ENCODE measurements at regions not wholly inside any gene's neighbourhood (a gene's known extent, or its start where the extent isn't known, plus 50 kb on each side); places are given as distances from the start of the nearest gene placed in this dataset.
A peak's percentile ranks its signal among the peaks of the same experiment; 100 is the strongest.

DNA sequence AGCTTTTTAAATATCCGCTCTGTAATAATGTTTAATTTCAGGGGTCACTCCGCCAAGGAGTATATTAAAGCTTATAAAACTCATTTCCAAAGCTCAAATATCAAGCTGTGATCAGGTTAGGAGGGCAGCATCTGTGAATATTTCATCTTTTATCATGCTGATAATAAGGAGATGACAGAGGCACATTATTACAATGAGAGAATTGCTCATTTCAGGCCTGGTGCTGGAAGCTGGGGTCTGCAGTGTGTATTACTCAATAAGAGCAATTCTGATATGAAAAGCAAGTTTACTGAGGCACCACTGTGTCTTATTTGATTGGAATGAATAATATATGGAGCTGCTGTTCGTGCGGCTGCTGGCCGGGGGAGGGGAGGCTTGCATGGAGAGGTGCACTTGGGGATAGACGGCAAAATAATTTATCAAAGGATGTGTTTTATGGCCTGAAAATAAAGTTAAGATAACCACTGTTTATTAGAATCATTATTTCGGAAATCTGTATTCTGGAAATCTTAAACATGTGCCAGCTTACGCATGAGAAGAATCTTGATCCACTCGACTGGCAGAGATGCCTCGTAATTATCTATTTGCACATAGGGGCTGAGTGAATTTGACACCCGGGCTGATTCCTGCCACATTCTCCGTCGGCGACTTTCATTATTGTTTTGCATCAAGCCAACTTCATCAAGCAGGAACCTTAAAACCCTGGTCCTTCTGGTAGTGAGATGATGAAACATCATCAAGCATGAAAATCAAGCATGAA, 173.2 kb downstream of the RRAGC start:
- H3K4me3 ChIP-seq = no peak overlapping the region
- no peaks in the 10 kb centered on the region for H3K27me3 ChIP-seq
- no peak overlapping the region for H3K27ac ChIP-seq
- no peak for DNase-seq
- H3K9me3 ChIP-seq (replicated peaks) = no peaks in the 10 kb centered on the region
- no peaks in the 10 kb centered on the region for H3K36me3 ChIP-seq
- no peaks in the 10 kb centered on the region for H3K4me1 ChIP-seq

DNA sequence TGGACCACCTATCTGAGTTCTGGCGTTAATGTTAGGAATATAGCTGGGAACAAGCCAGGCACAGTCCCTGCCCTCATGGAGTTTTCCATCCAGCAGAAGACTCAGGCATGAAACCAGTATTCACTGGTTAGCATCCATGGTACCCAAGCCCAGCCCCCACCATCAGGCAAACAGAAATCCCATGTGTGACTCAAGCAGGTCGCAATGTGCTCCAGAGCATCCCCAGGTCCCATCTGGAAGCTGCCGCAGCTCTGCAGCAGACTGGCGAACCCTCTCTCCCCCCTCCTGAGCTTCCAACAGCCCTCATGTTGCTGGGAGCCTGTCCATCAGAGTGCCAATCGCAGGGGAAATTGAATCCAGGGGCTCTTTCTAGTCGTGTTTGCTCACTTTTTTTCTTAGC, 174.2 kb downstream of the RRAGC start:
- no peak for DNase-seq

DNA sequence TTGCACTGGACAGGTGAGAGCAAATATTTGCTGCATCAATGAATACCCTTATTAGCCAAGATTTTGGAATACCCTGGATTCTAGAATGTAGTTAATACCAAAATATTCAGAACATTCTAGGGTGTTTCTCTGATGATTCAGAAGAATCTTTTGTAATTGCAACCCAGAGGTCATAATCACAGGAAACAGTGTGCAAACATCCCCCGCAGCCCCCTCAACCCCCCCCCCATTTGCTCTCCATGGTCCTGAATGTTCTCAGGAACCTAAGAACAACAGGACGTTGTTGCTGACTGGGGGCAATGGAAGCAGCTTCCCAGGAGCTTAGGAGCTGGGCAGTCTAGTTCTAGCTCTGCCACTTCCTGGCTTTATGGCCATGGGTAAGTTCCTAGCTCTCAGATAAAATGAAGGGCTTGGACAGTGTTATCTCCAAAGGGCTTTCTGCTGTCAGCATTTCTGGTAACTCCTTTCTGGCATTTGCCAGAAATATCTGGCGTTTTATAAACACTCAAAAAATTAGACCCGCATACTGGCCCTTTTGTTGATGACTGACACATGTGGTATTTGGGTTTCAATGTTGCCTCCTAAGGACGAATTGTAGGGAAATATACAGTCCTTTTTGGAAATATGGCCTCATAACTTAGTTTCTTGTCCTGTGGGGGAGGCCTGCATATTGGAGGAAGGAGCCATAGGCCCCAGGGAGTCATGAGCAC, 178.6 kb downstream of the RRAGC start:
- peaks cover 4% of the 10 kb centered on the region; the same call in 1 of the 2 replicates for H3K4me1 ChIP-seq
- no peak overlapping the region for H3K4me3 ChIP-seq
- H3K36me3 ChIP-seq = no peaks in the 10 kb centered on the region
- H3K27me3 ChIP-seq = no peaks in the 10 kb centered on the region
- peak; percentile 60 to 70 for DNase-seq
- no peaks in the 10 kb centered on the region for H3K9me3 ChIP-seq (replicated peaks)
- H3K27ac ChIP-seq = no peak overlapping the region

More for the DNA sequence above, 174.2 kb downstream of the RRAGC start:
- H3K4me1 ChIP-seq = no peaks in the 10 kb centered on the region
- H3K9me3 ChIP-seq (replicated peaks) = no peaks in the 10 kb centered on the region
- H3K4me3 ChIP-seq = no peak overlapping the region
- no peak overlapping the region for H3K27ac ChIP-seq
- no peaks in the 10 kb centered on the region for H3K27me3 ChIP-seq
- no peaks in the 10 kb centered on the region for H3K36me3 ChIP-seq

DNA sequence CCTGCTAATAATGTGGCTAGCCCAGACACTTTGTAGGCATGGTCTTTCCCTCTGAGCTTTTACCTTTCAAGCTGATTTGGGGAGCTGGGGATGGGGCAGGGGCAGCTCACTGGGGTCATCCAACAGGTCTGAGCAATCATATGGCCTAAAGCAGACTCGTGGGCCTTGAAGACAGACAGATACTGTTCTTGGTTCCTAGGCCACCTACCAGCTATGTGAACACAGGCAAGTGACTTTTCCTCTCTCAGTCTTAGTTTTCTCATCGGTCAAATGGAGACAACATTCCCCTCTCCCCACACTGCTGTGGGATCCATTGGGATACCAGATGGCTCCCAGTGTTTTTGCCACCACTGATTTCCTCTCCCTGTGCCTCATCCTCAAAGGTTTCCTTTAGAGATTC, 181.8 kb downstream of the RRAGC start:
- Histone ChIP-seq H3K4me1 (peaks cover 4% of the 10 kb centered on the region; the same call in 1 of the 2 replicates), H3K36me3 (no peaks in the 10 kb centered on the region), H3K4me3 (no peak overlapping the region), H3K9me3 (replicated peaks) (no peaks in the 10 kb centered on the region), H3K27me3 (no peaks in the 10 kb centered on the region; the same call in 1 of the 2 replicates), H3K27ac (no peak overlapping the region)
- no peak for DNase-seq

DNA sequence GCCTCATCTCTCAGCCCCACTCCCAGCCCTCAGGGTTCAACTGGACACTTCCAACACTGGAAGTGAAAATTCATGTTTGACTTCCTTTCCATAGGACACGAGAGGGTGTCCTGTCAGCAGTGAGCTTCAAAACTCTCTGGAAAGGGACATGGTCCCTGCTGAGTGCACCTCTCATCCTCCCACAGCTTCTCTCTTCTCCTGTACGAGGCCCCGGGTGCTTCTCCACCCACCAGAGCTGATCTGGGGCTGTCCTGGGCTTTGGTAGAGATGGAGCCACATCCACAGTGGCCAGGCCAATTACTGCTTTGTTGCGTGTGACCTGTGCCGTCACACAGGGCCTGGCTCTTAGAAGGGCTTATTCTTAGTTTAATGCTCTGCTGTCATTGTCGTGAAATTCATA, 182.3 kb downstream of the RRAGC start:
- no peak overlapping the region for H3K27ac ChIP-seq
- no peaks in the 10 kb centered on the region for H3K9me3 ChIP-seq (replicated peaks)
- DNase-seq = no peak
- no peaks in the 10 kb centered on the region; the same call in 1 of the 2 replicates for H3K27me3 ChIP-seq
- H3K4me1 ChIP-seq = peaks cover 4% of the 10 kb centered on the region; the same call in 1 of the 2 replicates
- no peak overlapping the region for H3K4me3 ChIP-seq
- H3K36me3 ChIP-seq = no peaks in the 10 kb centered on the region

DNA sequence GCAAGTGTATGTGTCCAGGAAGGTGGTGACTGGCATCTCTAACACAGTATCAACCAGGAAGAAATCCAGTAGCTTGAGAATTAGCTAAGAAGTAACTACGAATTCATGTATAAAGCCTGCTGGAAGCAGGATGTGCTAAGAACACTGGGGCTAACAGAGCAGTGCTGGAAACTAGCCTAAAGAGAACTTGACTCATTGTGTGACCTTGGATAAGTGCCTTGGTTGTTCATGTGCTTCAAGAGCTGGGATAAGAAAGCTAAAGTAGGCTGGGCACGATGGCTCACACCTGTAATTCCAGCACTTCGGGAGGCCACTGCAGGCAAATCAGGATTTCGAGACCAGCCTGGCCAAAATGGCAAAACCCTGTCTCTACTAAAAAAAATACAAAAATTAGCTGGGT, 186.9 kb downstream of the RRAGC start:
- H3K4me3 ChIP-seq = no peak overlapping the region
- no peaks in the 10 kb centered on the region for H3K9me3 ChIP-seq (replicated peaks)
- H3K27ac ChIP-seq = no peak overlapping the region
- no peaks in the 10 kb centered on the region for H3K36me3 ChIP-seq
- peaks cover 7% of the 10 kb centered on the region for H3K27me3 ChIP-seq
- no peaks in the 10 kb centered on the region for H3K4me1 ChIP-seq
- DNase-seq = no peak

DNA sequence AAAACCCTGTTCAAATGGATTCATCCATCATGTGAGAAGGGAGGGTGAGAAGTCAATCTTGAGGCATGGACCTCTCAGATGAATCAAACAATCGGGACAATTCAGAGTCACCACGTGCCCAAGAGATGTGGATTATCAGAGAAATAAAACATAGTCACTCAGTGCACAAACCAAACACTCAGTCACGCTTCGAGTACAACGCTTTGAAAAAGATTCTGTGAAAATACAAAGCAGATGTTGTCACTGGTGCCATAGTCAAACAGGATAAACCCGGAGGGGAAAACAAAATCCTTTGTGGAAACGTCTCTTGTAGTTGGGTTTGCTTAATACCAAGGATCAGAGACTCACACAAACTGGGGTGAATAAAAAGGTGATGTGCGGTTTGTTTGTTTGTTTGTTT, 188.4 kb downstream of the RRAGC start:
- peaks cover 7% of the 10 kb centered on the region for H3K27me3 ChIP-seq
- H3K4me1 ChIP-seq = no peaks in the 10 kb centered on the region
- no peaks in the 10 kb centered on the region for H3K36me3 ChIP-seq
- H3K27ac ChIP-seq = no peak overlapping the region
- DNase-seq = no peak
- H3K4me3 ChIP-seq = no peak overlapping the region
- no peaks in the 10 kb centered on the region for H3K9me3 ChIP-seq (replicated peaks)

DNA sequence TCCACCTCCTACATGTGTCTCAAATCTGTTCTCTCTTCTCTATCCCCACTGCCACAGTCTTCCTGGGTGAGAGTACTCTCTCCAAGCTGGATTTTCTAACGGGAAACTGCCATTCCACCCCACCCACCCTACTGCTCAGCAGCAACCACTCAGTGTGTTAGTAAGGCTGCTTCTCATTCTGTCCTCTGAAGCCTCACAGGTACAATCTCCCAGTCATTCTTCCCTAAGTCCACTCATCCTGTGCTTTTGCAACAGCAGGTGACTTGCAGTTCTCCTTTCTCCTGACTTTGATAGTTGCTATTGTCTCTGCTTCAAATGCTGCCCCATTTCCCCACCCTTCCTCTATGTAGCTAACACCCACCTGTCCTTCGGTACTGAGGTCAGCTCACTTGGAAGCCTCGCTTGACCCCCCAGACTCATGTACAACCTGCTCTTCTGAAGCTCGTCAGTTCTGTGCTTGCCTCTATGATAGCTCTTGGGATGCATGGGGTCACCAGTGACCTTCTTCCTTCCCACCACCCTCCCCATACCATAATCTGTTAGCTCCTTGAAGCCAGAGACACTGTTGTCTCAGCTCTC, 188.9 kb downstream of the RRAGC start:
- no peak overlapping the region for H3K27ac ChIP-seq
- no peaks in the 10 kb centered on the region for H3K9me3 ChIP-seq (replicated peaks)
- peaks cover 7% of the 10 kb centered on the region for H3K27me3 ChIP-seq
- DNase-seq = no peak
- H3K4me3 ChIP-seq = no peak overlapping the region
- no peaks in the 10 kb centered on the region for H3K36me3 ChIP-seq
- H3K4me1 ChIP-seq = no peaks in the 10 kb centered on the region

DNA sequence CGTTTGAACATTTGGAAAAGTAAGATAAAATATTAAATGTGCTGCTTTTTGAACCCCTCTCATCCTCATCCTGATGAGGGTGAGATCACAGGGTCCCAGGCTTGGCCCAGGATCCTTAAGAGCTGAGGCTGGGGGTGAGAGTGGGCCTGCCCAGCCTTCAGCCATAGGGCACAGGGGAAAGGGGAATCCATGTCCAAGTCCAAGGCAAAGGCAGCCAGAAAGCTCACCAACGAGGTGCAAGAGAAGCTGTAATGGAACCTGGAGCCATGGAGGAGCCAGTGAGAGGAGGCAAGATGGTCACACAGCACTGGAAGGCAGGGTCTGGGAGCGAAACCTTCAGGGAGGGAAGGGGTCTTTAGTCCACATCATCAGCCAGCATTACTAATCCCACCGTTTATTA, 191.9 kb downstream of the RRAGC start:
- Histone ChIP-seq H3K4me3 (no peak overlapping the region), H3K27ac (no peak overlapping the region), H3K9me3 (replicated peaks) (no peaks in the 10 kb centered on the region), H3K27me3 (peaks cover 7% of the 10 kb centered on the region; the same call in 1 of the 2 replicates), H3K4me1 (no peaks in the 10 kb centered on the region), H3K36me3 (no peaks in the 10 kb centered on the region)
- peak in 1 of 2 experiments; percentile 24 for DNase-seq

DNA sequence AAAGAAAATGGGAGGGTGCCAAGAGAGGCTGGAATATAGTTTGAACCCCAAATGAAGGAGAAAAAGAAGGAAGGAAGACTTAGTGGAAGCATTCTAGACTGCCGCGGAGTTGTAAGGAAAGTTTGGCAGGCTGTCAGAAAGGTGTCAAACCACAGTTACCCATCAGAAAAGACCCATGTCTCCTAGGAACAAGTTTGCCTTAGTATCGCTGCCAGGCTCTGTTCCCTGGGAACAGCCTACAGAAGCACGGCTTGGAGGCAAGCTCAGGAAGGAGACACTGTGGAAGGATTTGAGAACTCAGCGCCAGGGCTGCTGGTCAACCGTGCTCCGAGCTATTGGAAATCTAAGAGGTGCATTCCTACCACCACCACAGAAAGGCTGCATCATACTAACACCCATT, 197.4 kb downstream of the RRAGC start:
- H3K9me3 ChIP-seq (replicated peaks) = peaks cover 4% of the 10 kb centered on the region; the same call in 1 of the 2 replicates
- DNase-seq = no peak
- H3K27ac ChIP-seq = no peak overlapping the region
- no peaks in the 10 kb centered on the region for H3K4me1 ChIP-seq
- H3K36me3 ChIP-seq = no peaks in the 10 kb centered on the region
- H3K4me3 ChIP-seq = no peak overlapping the region
- no peaks in the 10 kb centered on the region for H3K27me3 ChIP-seq

DNA sequence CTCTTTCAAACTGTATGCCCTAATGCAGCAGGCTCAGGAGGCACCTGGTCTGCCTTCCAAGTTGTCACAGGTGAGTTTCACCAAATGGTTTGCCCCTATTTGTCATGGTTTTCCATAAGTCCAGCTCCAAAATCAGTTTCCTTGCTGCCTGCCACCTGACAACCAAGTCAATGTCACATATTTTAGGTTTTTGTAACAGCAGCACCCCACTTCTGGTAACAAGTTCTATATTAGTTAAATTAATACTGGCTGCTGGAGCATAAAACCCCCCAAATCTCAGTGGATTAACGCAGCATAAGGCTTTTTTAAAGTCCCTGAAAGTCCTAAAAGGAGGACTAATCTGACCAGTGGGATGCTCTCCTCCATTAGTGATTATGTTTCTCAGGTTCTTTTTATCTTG, 200.7 kb downstream of the RRAGC start:
- no peak overlapping the region for H3K27ac ChIP-seq
- H3K36me3 ChIP-seq = no peaks in the 10 kb centered on the region
- H3K9me3 ChIP-seq (replicated peaks) = peaks cover 4% of the 10 kb centered on the region; the same call in 1 of the 2 replicates
- no peaks in the 10 kb centered on the region for H3K4me1 ChIP-seq
- H3K27me3 ChIP-seq = peaks cover 11% of the 10 kb centered on the region; the same call in 1 of the 2 replicates
- no peak for DNase-seq
- no peak overlapping the region for H3K4me3 ChIP-seq

DNA sequence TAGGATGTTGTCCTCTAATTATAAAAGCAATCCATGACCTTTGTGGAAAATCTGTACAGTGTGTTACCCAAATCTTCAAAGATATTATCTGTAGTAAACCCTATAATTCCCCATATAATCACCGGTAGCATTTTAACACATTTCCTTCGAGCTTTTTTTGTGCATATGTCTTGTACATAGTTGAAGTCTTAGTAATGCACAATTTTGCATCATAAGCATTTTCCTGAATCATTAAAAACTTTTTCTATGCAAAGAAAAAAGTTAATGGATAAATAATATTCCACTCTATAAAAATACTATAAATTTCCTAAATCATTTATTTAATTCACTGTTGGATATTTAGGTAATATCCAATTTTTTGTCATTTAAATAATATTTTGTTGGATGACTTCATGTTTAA, 201.7 kb downstream of the RRAGC start:
- no peak overlapping the region for H3K4me3 ChIP-seq
- DNase-seq = no peak
- H3K27ac ChIP-seq = no peak overlapping the region
- no peaks in the 10 kb centered on the region for H3K4me1 ChIP-seq
- peaks cover 11% of the 10 kb centered on the region; the same call in 1 of the 2 replicates for H3K27me3 ChIP-seq
- no peaks in the 10 kb centered on the region for H3K36me3 ChIP-seq
- H3K9me3 ChIP-seq (replicated peaks) = peaks cover 4% of the 10 kb centered on the region; the same call in 1 of the 2 replicates

DNA sequence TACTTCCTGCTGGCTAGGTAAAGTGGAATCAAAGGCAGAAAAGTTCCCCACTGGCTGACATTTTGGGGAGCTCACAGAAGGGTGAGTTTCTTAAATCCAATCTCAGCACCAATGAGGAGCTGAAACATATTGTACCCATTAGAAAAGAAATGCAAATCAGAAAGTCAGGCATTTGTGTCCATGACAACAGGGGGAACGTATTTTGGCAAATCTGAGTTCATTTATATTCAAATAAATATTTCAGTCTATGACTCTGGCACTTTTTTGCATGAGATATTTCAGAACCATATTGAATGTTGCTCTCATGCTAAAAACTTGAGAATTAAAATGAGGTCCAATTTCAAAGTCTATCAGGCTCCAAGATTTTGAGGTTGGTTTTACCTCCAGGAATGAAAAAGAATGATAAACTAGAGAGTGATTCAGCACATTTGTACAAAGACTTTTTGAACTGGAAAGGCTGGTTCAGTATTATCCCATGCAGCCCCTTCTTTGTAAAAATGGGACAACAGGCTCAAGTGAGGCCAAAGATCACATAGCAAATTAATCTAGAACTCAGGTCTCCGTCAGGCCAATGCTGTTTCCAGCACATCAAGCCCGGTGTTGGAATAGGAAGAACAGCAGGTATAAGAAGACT, 202.2 kb downstream of the RRAGC start:
- H3K4me1 ChIP-seq = no peaks in the 10 kb centered on the region
- H3K27me3 ChIP-seq = peaks cover 11% of the 10 kb centered on the region; the same call in 1 of the 2 replicates
- H3K36me3 ChIP-seq = no peaks in the 10 kb centered on the region
- no peak overlapping the region for H3K27ac ChIP-seq
- H3K9me3 ChIP-seq (replicated peaks) = peaks cover 4% of the 10 kb centered on the region; the same call in 1 of the 2 replicates
- no peak for DNase-seq
- H3K4me3 ChIP-seq = no peak overlapping the region

DNA sequence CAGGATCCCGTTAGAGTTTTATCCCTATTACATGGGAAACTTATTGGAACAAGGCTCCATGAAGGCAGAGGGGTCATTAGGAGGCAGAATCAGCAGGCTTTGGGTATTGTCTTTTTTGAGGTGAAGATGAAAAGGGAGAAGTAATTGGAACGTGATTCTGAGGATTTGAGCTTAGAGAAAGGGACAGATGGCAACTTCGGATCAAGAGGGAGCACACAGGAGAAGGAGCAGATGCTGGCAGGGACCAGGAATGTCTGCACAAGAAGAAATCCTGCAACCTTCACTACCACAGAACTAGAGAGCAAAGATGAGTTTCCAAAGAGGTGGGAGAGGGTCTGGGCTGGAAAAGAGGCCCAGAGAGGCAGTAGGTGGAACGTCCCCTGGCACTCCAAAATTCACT, 202.8 kb downstream of the RRAGC start:
- Histone ChIP-seq H3K4me3 (no peak overlapping the region), H3K36me3 (no peaks in the 10 kb centered on the region), H3K9me3 (replicated peaks) (peaks cover 4% of the 10 kb centered on the region; the same call in 1 of the 2 replicates), H3K27ac (no peak overlapping the region), H3K4me1 (no peaks in the 10 kb centered on the region), H3K27me3 (peaks cover 11% of the 10 kb centered on the region; the same call in 1 of the 2 replicates)
- no peak for DNase-seq

DNA sequence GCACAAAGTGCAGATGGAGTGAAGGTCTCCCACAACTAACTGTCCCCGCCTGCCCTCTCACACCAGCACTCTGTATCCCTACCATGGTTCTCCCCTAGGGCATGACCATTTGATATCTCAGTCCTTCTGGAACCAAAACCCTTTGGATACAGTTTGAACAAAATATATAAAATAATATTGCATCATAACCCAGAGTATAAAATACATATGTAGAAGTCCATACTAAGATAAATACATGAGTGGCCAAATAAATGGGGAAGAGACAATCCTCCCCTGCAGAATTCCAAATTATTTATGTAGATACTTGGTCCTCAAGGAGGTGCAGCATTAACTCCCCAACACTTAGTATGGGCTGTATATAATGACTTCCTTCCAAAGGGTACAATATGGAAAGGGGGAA, 207.4 kb downstream of the RRAGC start:
- Histone ChIP-seq H3K27me3 (peaks cover 11% of the 10 kb centered on the region; the same call in 1 of the 2 replicates), H3K9me3 (replicated peaks) (no peaks in the 10 kb centered on the region), H3K4me3 (no peak overlapping the region), H3K4me1 (no peaks in the 10 kb centered on the region), H3K36me3 (no peaks in the 10 kb centered on the region), H3K27ac (no peak overlapping the region)
- no peak for DNase-seq

Measured in SJCRH30 (cell line).